ENCODE measurements at regions not wholly inside any gene's neighbourhood (a gene's known extent, or its start where the extent isn't known, plus 50 kb on each side); places are given as distances from the start of the nearest gene placed in this dataset.

DNA sequence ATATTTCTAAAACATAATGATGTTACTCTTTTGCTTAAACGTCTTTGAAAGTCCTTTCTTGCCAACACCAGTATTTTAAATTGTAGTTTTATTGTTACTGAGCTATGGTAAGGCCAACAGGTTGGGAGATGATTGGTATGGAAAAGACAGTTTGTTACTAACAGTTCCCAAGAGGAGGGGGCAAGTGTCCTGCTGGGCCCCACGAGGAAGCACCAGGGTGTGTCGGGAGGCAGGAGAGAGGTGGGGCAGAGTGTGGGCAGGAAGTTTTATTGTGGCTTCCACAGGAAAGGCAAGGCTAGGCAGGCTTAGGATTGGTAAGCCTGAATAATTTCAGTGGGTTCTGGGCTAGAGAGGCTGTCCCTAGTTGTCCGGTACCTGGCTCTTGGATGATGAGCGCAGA lies 134.3 kb downstream of the SOCS6 start:
- no peak overlapping the region for H3K27ac ChIP-seq
- H3K27me3 ChIP-seq = no peaks in the 10 kb centered on the region
- H3K9me3 ChIP-seq (ENCODE audit: low read depth) = no peaks in the 10 kb centered on the region
- no peak overlapping the region for H3K4me3 ChIP-seq
- H3K4me1 ChIP-seq (ENCODE audit: low read depth) = peaks cover 10% of the 10 kb centered on the region
- H3K36me3 ChIP-seq = no peaks in the 10 kb centered on the region
- TF ChIP-seq, protein P1, sequence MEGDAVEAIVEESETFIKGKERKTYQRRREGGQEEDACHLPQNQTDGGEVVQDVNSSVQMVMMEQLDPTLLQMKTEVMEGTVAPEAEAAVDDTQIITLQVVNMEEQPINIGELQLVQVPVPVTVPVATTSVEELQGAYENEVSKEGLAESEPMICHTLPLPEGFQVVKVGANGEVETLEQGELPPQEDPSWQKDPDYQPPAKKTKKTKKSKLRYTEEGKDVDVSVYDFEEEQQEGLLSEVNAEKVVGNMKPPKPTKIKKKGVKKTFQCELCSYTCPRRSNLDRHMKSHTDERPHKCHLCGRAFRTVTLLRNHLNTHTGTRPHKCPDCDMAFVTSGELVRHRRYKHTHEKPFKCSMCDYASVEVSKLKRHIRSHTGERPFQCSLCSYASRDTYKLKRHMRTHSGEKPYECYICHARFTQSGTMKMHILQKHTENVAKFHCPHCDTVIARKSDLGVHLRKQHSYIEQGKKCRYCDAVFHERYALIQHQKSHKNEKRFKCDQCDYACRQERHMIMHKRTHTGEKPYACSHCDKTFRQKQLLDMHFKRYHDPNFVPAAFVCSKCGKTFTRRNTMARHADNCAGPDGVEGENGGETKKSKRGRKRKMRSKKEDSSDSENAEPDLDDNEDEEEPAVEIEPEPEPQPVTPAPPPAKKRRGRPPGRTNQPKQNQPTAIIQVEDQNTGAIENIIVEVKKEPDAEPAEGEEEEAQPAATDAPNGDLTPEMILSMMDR (IDR thresholded peaks at IDR 0.05; ENCODE audit: low read depth, low read length) = no peak
- no peak for DNase-seq (ENCODE audit: low read depth in 1 of 2, low spot score in 1 of 2)

DNA sequence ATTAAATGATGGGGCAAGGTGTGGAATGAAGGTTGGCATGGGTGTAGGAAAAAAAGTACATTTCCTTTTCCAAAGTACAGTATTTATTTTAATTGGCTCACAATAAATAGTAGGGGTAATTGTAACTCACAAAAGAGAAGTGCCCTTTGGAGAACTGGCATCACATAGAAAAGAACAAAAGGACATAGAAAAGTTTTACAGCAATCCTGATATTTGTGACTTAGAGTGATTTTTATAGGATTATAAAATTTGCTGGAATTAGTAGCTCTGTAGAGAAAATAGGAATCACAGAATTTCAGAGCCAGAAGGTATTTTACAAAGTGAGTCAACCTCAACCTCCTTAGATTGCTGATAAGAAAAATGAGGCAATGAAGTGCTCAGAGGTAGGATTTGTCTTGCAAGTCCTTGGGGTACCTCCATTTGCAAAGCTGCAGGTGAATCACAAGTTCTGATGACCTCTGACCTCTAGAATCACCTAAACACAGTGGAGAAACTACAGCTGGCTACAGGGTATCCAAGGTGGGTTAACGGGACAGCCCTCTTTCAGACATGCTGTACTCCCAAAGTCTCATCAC lies 133.6 kb downstream of the SOCS6 start:
- no peaks in the 10 kb centered on the region for H3K36me3 ChIP-seq
- no peak overlapping the region for H3K4me3 ChIP-seq
- no peak for DNase-seq (ENCODE audit: low read depth in 1 of 2, low spot score in 1 of 2)
- H3K9me3 ChIP-seq (ENCODE audit: low read depth) = no peaks in the 10 kb centered on the region
- no peaks in the 10 kb centered on the region for H3K27me3 ChIP-seq
- no peak overlapping the region for H3K27ac ChIP-seq
- H3K4me1 ChIP-seq (ENCODE audit: low read depth) = peaks cover 10% of the 10 kb centered on the region
- TF ChIP-seq, protein P1 (IDR thresholded peaks at IDR 0.05; ENCODE audit: low read depth, low read length) = no peak

DNA sequence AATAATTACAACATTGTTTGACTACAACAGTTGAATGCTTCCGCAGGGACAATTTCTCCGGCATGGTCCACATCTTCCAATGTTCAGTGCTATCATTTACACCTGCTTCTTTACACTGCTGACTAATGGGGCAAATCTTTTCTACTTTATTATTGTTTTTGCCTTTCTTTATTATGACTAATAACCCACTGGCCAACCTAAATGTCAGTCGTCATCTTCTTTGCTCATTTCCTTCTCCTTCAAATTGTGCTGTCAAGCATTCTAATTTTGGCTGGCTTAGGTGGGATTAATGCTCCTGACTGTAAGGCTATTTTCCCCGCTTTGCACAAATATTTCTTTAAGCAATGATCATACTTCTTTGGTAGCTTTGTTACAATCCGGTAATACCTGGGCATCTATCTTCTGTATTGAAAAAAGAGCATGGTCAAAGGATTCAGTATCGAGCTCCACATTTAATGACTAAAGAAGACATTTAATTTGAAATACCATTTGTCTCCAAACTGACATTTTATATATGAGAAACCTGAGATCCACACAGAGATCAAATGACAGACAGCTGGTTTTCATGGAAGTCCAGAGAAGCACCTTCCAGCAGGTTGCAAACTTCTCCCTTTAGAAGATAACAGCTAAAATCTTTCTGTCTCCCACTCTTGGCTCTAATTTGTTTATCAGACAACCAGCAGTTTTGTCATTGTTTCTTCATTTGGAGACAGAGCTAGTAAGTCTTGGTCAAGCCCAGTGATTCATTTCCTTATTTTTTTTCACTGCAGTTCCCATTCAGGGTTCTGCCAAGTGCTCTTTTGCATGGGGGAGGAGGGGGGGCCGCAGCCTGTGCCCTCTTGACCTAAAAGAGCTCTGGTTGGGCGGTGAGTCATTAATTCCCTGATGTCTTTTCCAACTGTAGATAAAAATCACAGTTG lies 132.9 kb downstream of the SOCS6 start:
- peaks cover 10% of the 10 kb centered on the region for H3K4me1 ChIP-seq (ENCODE audit: low read depth)
- no peak overlapping the region for H3K4me3 ChIP-seq

DNA sequence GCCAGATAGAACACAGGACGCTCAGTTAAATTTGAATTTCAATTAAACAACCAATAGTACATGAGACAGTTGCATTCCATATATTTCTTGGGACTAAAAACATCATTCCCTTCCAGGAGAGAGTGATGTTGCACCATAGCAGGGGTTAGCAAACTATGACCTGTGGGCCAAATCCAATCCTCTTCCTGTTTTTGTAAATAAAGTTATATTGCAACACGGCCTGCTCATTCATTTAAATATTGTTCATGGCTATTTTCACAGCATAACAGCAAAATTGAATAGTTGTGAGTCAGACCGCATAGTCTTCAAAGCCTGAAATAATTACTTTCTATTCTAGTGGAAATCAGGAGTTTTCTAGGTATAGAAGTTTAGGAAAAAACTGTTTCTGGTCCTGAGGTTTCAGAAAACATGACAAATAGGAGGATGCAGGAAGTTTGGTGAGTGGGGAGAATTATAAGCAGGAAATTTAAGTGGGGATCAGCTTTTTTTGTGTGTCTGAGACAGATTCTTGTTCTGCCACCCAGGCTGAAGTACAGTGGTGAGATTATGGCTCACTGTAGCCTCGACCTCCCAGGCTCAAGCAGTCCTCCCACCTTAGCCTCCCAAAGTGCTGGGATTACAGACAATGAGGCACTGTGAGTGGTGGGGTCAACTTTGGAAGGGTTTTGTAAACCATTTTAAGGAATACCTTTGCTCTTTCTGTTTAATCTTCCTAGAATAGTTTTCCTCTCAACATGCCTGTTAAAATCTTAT lies 131.5 kb downstream of the SOCS6 start:
- Histone ChIP-seq H3K36me3 (no peaks in the 10 kb centered on the region), H3K4me3 (no peak overlapping the region), H3K27me3 (no peaks in the 10 kb centered on the region), H3K4me1 (ENCODE audit: low read depth) (peaks cover 10% of the 10 kb centered on the region), H3K27ac (no peak overlapping the region), H3K9me3 (ENCODE audit: low read depth) (no peaks in the 10 kb centered on the region)
- TF ChIP-seq, protein P1 (IDR thresholded peaks at IDR 0.05; ENCODE audit: low read depth, low read length) = no peak
- DNase-seq (ENCODE audit: low read depth in 1 of 2, low spot score in 1 of 2) = peak in 1 of 2 donors; percentile 93

More for the DNA sequence above, 132.9 kb downstream of the SOCS6 start:
- TF ChIP-seq, protein P1 (IDR thresholded peaks at IDR 0.05; ENCODE audit: low read depth, low read length) = no peak
- no peaks in the 10 kb centered on the region for H3K9me3 ChIP-seq (ENCODE audit: low read depth)
- H3K36me3 ChIP-seq = no peaks in the 10 kb centered on the region
- no peaks in the 10 kb centered on the region for H3K27me3 ChIP-seq
- peak in 1 of 2 donors; percentile 93 for DNase-seq (ENCODE audit: low read depth in 1 of 2, low spot score in 1 of 2)
- H3K27ac ChIP-seq = no peak overlapping the region

DNA sequence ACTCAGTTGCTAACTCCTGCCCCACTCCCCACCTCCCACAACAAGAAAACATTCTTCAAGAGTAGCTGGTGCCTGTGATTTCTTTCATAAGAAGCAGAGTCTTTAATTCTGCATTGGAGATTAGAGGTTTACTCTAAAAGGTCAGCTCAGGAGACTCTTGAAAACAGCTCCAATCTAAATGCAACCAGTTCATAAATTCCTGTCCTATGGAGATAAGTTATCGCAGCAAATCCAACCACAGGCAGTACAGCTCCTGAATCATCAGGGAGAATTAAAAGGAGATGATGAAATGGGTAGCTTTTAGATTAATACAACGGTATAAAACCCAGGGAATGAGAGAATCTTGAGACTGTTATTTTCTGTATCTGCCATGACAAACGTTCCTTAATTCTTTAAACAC lies 130.7 kb downstream of the SOCS6 start:
- Histone ChIP-seq H3K36me3 (no peaks in the 10 kb centered on the region), H3K27me3 (no peaks in the 10 kb centered on the region), H3K27ac (no peak overlapping the region), H3K9me3 (ENCODE audit: low read depth) (no peaks in the 10 kb centered on the region), H3K4me3 (no peak overlapping the region), H3K4me1 (ENCODE audit: low read depth) (peaks cover 12% of the 10 kb centered on the region)
- DNase-seq (ENCODE audit: low read depth in 1 of 2, low spot score in 1 of 2) = peak in 1 of 2 donors; percentile 88
- TF ChIP-seq, protein P1 (IDR thresholded peaks at IDR 0.05; ENCODE audit: low read depth, low read length) = no peak

Data from cardiac muscle cell (in vitro differentiated cells and primary cell).